Left forelimb (tissue), 1 donor: ENCODE measurements at regions not wholly inside any gene's neighbourhood (a gene's known extent, or its start where the extent isn't known, plus 50 kb on each side); places are given as distances from the start of the nearest gene placed in this dataset.
"Not testable (repeated sequence)": the region's sequence is repeated elsewhere in the genome, so short reads cannot be mapped to it uniquely, and the experiment has no call there.

ENCODE experiments used
- DNase-seq: peaks from one replicate; pipeline ENCODE4 v3.0.0-alpha.2; 2018; ENCODE audit warnings: low spot score

GRCh38 chr4:13678186-13678924, 50.8 kb upstream of the BOD1L1 start:
- no peak for DNase-seq

- no peak for DNase-seq
These were observed 54.0 kb upstream of the BOD1L1 start for GRCh38 chr4:13681570-13681969.

- DNase-seq, result no peak
These were observed 66.7 kb upstream of the BOD1L1 start for GRCh38 chr4:13694256-13694655.

- no peak for DNase-seq
These were observed 70.8 kb upstream of the BOD1L1 start for GRCh38 chr4:13698296-13698695.

- no peak for DNase-seq
These were observed 72.7 kb upstream of the BOD1L1 start for GRCh38 chr4:13700021-13700857.

GRCh38 chr4:13700858-13701140, 73.3 kb upstream of the BOD1L1 start:
- DNase-seq, result not testable (repeated sequence)

GRCh38 chr4:13701937-13702446, 74.5 kb upstream of the BOD1L1 start:
- no peak for DNase-seq

GRCh38 chr4:13703096-13703495, 75.6 kb upstream of the BOD1L1 start:
- no peak for DNase-seq

- DNase-seq, result no peak
These were observed 76.5 kb upstream of the BOD1L1 start for GRCh38 chr4:13704035-13704434.

- no peak for DNase-seq
These were observed 77.2 kb upstream of the BOD1L1 start for GRCh38 chr4:13704761-13705160.

- DNase-seq, result no peak
These were observed 78.1 kb upstream of the BOD1L1 start for GRCh38 chr4:13705521-13706041.

GRCh38 chr4:13706120-13706519, 78.6 kb upstream of the BOD1L1 start:
- DNase-seq, result no peak

- DNase-seq, result no peak
These were observed 79.2 kb upstream of the BOD1L1 start for GRCh38 chr4:13706716-13707115.

GRCh38 chr4:13710246-13710885, 82.8 kb upstream of the BOD1L1 start:
- no peak for DNase-seq

- DNase-seq, result no peak
These were observed 83.8 kb upstream of the BOD1L1 start for GRCh38 chr4:13711233-13711785.

- DNase-seq, result no peak
These were observed 94.4 kb upstream of the BOD1L1 start for GRCh38 chr4:13721894-13722293.

- DNase-seq, result no peak
These were observed 95.1 kb upstream of the BOD1L1 start for GRCh38 chr4:13722649-13723048.

GRCh38 chr4:13728761-13729160, 101.2 kb upstream of the BOD1L1 start:
- DNase-seq, result no peak

GRCh38 chr4:13731019-13731418, 103.5 kb upstream of the BOD1L1 start:
- no peak for DNase-seq

- no peak for DNase-seq
These were observed 106.3 kb upstream of the BOD1L1 start for GRCh38 chr4:13733817-13734216.

- DNase-seq, result no peak
These were observed 123.1 kb upstream of the BOD1L1 start for GRCh38 chr4:13750594-13750993.

GRCh38 chr4:13761581-13761980, 134.1 kb upstream of the BOD1L1 start:
- not testable (repeated sequence) for DNase-seq
